Lung (tissue), 11 donors: ENCODE measurements at regions not wholly inside any gene's neighbourhood (a gene's known extent, or its start where the extent isn't known, plus 50 kb on each side); places are given as distances from the start of the nearest gene placed in this dataset.

Experiments used
- ATAC-seq: fragments of 200-7000 bp; cut with Tn5 transposase; one replicate; pipeline ENCODE4 v1.9.1; 2020; ENCODE audit warnings: moderate number of reproducible peaks; ENCODE audit not compliant: insufficient read depth, low FRiP score
- DNase-seq, 3 donors: peaks; one replicate each; pipeline ENCODE4 v3.0.0-alpha.2; 2013 to 2017
- H3K27ac ChIP-seq, 2 donors: one replicate each; pipeline ENCODE4 v1.5.1; 2013; ENCODE audit warnings: mild to moderate bottlenecking in 2 of 2, moderate library complexity in 2 of 2, control low read depth in 1 of 2, inconsistent platforms in 1 of 2, low read depth in 1 of 2, low read length in 1 of 2
- H3K27me3 ChIP-seq, 3 donors: one replicate each; pipeline ENCODE4 v1.5.1; 2013; ENCODE audit warnings: low read length in 2 of 3; ENCODE audit not compliant: control insufficient read depth in 3 of 3, insufficient read depth in 3 of 3
- H3K36me3 ChIP-seq, 4 donors: one replicate each; pipeline ENCODE4 v1.5.1; 2013; ENCODE audit warnings: low read length in 4 of 4, mild to moderate bottlenecking in 1 of 4, moderate library complexity in 1 of 4; ENCODE audit not compliant: control insufficient read depth in 4 of 4, insufficient read depth in 4 of 4
- H3K4me1 ChIP-seq, 5 donors: one replicate each; pipeline ENCODE4 v1.5.1; 2013; ENCODE audit warnings: low read length in 5 of 5, mild to moderate bottlenecking in 2 of 5, moderate library complexity in 1 of 5; ENCODE audit not compliant: control insufficient read depth in 5 of 5, insufficient read depth in 5 of 5
- H3K4me3 ChIP-seq: one replicate; pipeline ENCODE4 v1.5.1; 2013; ENCODE audit warnings: mild to moderate bottlenecking, control low read depth, moderate library complexity
- H3K9ac ChIP-seq, 2 donors: one replicate each; pipeline ENCODE4 v1.5.1; 2013; ENCODE audit warnings: low read length in 2 of 2, control low read depth in 1 of 2; ENCODE audit not compliant: insufficient read depth in 1 of 2
- H3K9me3 ChIP-seq, 4 donors: one replicate each; pipeline ENCODE4 v1.5.1; 2013; ENCODE audit warnings: low read length in 3 of 4, mild to moderate bottlenecking in 1 of 4, moderate library complexity in 1 of 4; ENCODE audit not compliant: control insufficient read depth in 4 of 4, insufficient read depth in 3 of 4
- WGBS, 2 donors: extraction: QIAGEN DNeasy Blood & Tissue Kit; methylation state at CpG; one replicate each; pipeline ENCODE4 v1.1.7; 2013; 5-methylcytosine and 5-hydroxymethylcytosine counted together
- TF ChIP-seq, protein P1 (sequence below): IDR thresholded peaks from 2 replicates; pipeline ENCODE4 v1.5.1; 2012; ENCODE audit warnings: mild to moderate bottlenecking; ENCODE audit errors: control extremely low read depth, extremely low read depth
- donor health status: control.
- donor health status: control.
- donor health status: Bipolar disorder and iron deficiency.
- donor health status: healthy.
- donor health status: DM: yes; HTN: yes; CAD: no.

DNA sequence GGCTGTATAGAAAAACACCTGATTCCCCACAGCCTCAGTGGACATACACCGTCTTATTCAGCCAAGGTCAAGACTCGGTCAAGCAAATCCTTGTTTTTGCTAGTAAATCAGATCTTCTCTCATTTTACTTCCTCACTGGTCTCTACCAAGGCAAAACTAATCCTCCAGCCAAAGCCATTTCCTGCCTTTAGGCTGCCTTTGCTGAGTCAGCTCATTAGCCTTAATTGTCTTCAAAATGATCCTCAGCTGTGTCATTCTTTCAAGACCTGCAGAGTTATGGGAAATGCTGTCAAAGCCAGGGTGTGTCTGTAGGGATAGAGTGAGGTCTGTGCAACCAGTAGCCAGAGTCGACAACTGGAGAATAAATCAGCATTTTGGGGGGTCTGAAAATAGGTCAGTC is 107.2 kb upstream of the FAM180A start:
- WGBS, 2 donors = 36 to 39% methylated on average over 3 of the region's 3 CpGs
- H3K27ac ChIP-seq = no peak overlapping the region
- H3K27me3 ChIP-seq = no peaks in the 10 kb centered on the region
- ATAC-seq (no peak), DNase-seq (peak; percentile 18 to 82 (median 71))
- no peaks in the 10 kb centered on the region for H3K36me3 ChIP-seq
- H3K4me3 ChIP-seq = no peak overlapping the region
- peaks cover 0 to 11% (median 0%) of the 10 kb centered on the region in 5 donors for H3K4me1 ChIP-seq
- no peak overlapping the region for H3K9ac ChIP-seq
- TF ChIP-seq, protein P1, sequence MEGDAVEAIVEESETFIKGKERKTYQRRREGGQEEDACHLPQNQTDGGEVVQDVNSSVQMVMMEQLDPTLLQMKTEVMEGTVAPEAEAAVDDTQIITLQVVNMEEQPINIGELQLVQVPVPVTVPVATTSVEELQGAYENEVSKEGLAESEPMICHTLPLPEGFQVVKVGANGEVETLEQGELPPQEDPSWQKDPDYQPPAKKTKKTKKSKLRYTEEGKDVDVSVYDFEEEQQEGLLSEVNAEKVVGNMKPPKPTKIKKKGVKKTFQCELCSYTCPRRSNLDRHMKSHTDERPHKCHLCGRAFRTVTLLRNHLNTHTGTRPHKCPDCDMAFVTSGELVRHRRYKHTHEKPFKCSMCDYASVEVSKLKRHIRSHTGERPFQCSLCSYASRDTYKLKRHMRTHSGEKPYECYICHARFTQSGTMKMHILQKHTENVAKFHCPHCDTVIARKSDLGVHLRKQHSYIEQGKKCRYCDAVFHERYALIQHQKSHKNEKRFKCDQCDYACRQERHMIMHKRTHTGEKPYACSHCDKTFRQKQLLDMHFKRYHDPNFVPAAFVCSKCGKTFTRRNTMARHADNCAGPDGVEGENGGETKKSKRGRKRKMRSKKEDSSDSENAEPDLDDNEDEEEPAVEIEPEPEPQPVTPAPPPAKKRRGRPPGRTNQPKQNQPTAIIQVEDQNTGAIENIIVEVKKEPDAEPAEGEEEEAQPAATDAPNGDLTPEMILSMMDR = no peak
- H3K9me3 ChIP-seq = peaks cover 0 to 7% (median 0%) of the 10 kb centered on the region in 4 donors

DNA sequence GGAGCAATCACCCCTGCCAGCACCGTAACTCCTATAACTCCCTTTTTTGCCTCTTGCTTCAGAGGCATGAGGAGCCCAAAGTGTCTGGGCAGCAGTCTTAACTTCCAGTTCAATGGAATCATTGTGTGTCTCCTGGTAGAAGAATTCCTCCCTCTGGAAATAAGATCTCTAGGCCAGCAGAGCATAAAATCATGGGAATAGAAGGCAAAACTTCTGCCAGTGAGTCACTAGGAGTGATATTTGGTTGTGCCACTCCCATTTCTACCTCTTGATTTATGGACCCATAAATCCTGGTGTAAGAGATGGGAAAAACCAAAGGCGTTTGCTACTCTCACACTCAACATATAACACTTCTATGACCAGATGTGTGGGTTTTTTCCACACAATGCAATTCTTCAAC is 104.9 kb upstream of the FAM180A start:
- ATAC-seq = no peak

DNA sequence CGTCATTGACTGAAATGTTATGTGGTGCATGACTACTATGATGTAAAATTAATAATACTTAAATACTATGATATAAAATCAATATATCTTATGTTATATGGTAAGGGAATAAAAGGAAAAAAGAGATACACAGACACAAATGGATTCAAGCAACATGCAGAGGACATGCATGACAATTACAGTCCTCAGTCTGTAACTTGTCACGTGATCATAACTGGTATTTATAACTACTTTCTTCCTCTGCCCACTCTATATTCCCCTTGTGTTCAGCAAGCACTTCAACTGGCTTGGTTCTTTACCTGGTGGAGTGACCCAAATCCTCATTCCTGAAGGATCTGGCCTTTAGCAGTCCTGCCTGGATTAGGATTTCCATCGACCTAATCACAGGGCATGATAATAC is 104.4 kb upstream of the FAM180A start:
- no peaks in the 10 kb centered on the region for H3K36me3 ChIP-seq
- H3K27ac ChIP-seq = no peak overlapping the region
- peaks cover 0 to 11% (median 0%) of the 10 kb centered on the region in 5 donors for H3K4me1 ChIP-seq
- no peak overlapping the region for H3K4me3 ChIP-seq
- TF ChIP-seq, protein P1 = no peak
- WGBS, 2 donors = 92 to 94% methylated on average over 3 of the region's 3 CpGs
- H3K9ac ChIP-seq = no peak overlapping the region
- no peaks in the 10 kb centered on the region for H3K27me3 ChIP-seq
- H3K9me3 ChIP-seq = peaks cover 0 to 7% (median 0%) of the 10 kb centered on the region in 4 donors
- ATAC-seq (no peak), DNase-seq (no peak)

More for the DNA sequence above, 104.9 kb upstream of the FAM180A start:
- DNase-seq = no peak
- Histone ChIP-seq H3K4me1 (peaks cover 0 to 11% (median 0%) of the 10 kb centered on the region in 5 donors), H3K9ac (no peak overlapping the region), H3K9me3 (peaks cover 0 to 7% (median 0%) of the 10 kb centered on the region in 4 donors), H3K4me3 (no peak overlapping the region), H3K27me3 (no peaks in the 10 kb centered on the region), H3K36me3 (no peaks in the 10 kb centered on the region), H3K27ac (no peak overlapping the region)
- TF ChIP-seq, protein P1 = no peak
- 84 to 95% methylated on average over 2 of the region's 2 CpGs for WGBS, 2 donors

DNA sequence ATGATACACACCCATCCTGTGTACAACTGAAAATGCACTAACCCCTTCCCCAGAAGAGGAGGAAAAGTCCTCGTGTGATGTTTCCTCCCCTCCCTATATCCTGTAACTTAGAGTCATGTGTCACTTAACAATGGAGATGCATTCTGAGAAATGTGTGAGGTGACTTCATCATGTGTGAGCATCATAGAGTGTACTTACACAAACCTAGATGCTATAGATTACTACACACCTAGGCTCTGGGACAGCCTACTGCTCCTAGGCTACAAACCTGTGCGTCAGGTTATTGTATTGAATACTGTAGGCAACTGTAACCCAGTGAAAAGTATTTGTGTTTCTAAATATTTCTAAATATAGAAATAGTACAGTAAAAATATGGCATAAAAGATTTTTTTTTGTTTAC is 98.6 kb upstream of the FAM180A start:
- WGBS, 2 donors = 79 to 94% methylated on average over 2 of the region's 2 CpGs
- no peaks in the 10 kb centered on the region for H3K9me3 ChIP-seq
- H3K27me3 ChIP-seq = no peaks in the 10 kb centered on the region
- H3K9ac ChIP-seq = no peak overlapping the region
- no peak overlapping the region for H3K27ac ChIP-seq
- no peak overlapping the region for H3K4me3 ChIP-seq
- TF ChIP-seq, protein P1 = no peak
- DNase-seq (no peak), ATAC-seq (no peak)
- no peaks in the 10 kb centered on the region for H3K4me1 ChIP-seq
- no peaks in the 10 kb centered on the region for H3K36me3 ChIP-seq
